Dermis microvascular lymphatic vessel endothelial cell (primary cell): ENCODE measurements at regions not wholly inside any gene's neighbourhood (a gene's known extent, or its start where the extent isn't known, plus 50 kb on each side); places are given as distances from the start of the nearest gene placed in this dataset.
A peak's percentile ranks its signal among the peaks of the same experiment; 100 is the strongest.

Source experiments
- DNase-seq, 2 donors: peaks; one replicate each; pipeline versions ENCODE4 v3.0.0 to v3.0.0-alpha.2; 2010; ENCODE audit warnings: low read depth in 2 of 2

GRCh38 chr2:54392555-54393324, 63.4 kb upstream of the SPTBN1 start:
- DNase-seq, result no peak

DNA sequence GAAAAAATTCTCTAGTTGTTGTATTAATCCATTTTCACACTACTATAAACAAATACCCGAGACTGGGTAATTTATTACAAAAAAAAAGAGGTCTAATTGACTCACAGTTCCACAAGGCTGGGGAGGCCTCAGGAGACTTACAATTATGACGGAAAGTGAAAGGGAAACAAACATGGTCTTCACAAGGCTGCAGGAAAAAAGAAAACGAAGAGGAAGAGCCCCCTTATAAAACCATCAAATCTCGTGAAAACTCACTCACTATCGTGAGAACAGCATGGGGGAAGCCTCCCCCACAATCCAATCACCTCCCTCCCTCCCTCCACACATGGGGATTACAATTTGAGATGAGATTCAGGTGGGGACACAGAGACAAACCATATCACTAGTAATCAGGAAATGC, 61.7 kb upstream of the SPTBN1 start:
- DNase-seq, result no peak

DNA sequence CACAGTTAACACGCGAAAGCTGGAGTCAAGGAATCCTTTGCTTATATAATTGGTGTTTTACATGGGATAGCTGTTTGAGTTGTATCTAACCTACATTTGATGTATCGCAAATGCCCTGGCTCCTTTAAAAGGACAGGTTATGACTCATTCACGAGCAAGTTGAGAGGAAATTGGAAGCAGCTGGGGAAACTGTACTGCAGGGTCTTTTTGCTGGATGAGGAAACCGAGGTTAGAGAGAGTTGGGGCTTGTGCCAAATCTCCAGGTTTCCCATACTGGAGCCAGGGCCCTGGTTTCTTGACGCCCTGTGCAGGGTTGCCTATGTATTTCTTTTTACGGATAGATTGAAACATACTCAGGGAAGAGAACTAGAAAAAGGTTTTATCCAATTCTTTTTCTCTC, 60.0 kb upstream of the SPTBN1 start:
- DNase-seq, result peak; percentile 86 to 95

GRCh38 chr2:54396798-54397197, 59.3 kb upstream of the SPTBN1 start:
- DNase-seq, result no peak

DNA sequence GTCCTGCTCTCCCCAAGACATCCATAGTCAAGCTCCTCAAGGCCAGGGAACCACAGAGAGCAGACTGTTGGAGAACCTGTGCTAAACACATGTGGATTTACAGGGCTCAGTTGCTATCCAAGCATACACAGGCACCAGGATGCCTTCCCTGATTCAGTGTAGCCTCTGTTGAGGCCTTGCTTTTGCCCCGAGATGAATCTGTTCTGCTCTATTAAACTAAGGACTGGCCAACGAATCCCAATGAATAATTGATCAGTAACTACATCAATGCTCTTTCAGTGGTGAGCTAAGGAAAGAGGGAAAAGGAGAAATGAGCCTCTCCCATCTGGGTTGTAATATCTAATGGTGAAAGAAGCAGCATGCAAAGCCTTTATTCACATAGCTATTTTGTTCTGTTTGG, 58.7 kb upstream of the SPTBN1 start:
- DNase-seq, result no peak

DNA sequence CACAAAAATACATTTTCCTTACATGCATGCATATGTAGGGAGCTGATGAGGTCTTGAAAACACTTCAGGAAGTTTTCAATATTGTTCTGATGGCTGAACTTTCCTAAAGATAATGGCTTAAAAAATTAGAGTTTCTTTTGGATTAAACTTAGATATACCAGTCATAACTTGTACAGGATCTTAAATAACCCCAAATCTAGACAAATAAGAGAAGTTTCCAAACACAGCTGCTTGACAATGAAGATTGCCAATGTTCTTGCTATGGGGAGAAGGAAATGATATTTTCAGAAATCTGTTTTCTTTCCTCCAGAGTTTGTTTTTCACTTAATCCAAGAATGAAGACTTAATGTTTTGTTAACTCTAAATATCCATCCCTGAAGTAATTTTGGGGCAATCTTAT, 54.6 kb upstream of the SPTBN1 start:
- no peak for DNase-seq

DNA sequence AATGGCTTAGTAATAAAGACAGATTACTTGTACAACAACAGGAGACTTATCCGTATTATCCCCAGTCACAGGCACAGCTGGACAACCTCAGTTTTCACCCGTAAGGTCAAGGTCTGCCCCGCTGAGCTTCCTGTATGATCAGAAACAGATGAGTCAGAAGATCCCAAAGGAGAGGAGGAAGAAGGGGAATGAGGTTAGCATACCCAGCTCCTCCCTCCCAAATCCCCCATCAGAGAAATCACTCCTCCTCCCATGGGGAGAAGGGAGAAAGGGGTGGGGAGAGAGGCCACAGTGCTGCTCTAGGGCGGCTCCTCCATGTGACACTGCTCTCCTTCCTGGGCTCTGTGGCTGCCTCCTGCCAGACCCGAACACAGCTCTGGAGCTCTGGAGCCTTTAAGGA, 53.8 kb upstream of the SPTBN1 start:
- peak in 1 of 2 donors; percentile 65 for DNase-seq

GRCh38 chr2:54403512-54404238, 52.5 kb upstream of the SPTBN1 start:
- no peak for DNase-seq

GRCh38 chr2:54404270-54404669, 51.9 kb upstream of the SPTBN1 start:
- DNase-seq, result no peak

DNA sequence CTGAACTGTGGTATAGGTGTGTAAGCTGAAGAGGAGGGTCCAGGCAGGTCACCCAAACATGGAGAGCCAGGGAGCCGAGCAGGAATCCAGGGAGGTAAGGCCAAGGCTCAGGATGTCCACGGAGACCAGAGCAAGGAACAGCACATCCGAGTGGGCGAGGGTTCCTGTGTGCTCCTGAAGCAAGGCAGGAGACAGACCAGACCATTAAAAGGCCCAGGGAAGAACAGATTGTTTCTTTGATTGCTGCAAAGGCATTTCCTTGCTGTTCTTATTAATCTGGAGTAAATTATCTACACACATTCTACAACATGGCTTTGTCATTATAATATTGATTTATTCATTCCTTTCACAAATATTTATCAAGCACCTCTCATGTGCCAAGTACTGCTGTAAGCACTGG, 50.1 kb upstream of the SPTBN1 start:
- DNase-seq, result no peak
